Stimulated activated CD4-positive, alpha-beta T cell treated with anti-CD3 and anti-CD28 coated beads, Interleukin-4, amount 100 ng/mL, for 48 hours (primary cell): ENCODE measurements at regions not wholly inside any gene's neighbourhood (a gene's known extent, or its start where the extent isn't known, plus 50 kb on each side); places are given as distances from the start of the nearest gene placed in this dataset.
A peak's percentile ranks its signal among the peaks of the same experiment; 100 is the strongest.

Experiments
- DNase-seq, 2 donors: peaks; one replicate each; pipeline ENCODE4 v3.0.0-alpha.2; 2020; ENCODE audit warnings: low read depth in 2 of 2

GRCh38 chrX:109312757-109313156 lies 169.1 kb downstream of the GUCY2F start:
- DNase-seq, result no peak

- no peak for DNase-seq
Observed at GRCh38 chrX:109310031-109310430, 171.9 kb downstream of the GUCY2F start.

DNA sequence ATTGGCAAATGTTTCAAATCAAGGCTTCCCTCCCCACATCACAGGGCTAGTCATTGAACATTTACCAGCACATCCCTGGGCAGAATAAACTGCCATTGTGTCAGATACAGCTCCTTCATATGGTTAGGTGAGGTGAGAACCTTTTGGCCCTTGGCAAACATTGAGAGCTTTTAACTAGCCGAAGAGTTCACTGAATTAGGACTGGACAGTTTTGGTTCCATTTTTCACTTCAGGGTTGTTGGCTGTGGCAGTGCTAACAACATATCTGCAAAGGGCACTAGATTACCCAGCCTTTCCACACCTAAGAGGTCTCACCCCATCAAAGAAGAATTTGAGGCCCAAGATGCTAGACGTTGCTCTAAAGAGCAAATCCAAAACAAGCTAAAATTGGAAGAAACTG lies 180.7 kb downstream of the GUCY2F start:
- no peak for DNase-seq

DNA sequence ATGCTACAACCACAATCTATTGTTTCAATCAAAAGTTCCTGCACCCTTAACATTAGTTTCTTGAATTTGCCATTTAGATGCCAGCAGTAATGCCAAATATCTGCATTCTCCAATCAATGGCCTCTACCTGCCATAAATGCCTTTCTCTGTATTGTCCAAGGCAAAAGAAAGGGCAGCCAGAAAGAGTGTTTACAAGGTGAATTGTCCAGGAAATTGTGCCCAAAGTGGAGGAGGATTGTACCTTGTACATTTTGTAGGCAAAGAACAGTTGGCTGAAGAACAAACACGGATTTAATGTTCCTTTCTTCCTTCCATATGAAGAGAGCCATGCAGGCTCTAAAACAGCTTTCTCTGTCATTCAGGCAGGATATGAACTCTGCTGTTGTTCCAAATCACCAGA lies 181.5 kb downstream of the GUCY2F start:
- DNase-seq, result no peak

- no peak for DNase-seq
Observed at GRCh38 chrX:109299091-109299490, 182.8 kb downstream of the GUCY2F start.

GRCh38 chrX:109294097-109294814 lies 187.6 kb downstream of the GUCY2F start:
- DNase-seq, result no peak

DNA sequence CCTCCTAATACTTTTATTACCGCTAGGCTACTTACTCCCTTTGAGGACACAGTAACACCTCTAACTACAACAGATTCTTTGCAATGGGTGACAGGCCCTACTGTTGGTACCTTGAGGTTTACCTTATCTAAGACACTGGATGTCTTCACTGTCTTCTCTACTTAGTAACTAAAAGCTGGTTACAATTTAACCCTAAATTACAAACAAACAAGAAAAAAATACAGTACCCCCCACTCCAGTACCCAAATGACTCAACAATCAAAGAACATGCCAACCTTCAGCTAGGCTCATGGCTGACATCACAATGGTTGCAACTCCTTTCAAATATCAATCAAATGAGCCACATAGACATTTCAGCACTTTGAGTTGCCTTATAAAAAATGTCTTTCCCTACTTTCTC lies 198.0 kb downstream of the GUCY2F start:
- no peak for DNase-seq

DNA sequence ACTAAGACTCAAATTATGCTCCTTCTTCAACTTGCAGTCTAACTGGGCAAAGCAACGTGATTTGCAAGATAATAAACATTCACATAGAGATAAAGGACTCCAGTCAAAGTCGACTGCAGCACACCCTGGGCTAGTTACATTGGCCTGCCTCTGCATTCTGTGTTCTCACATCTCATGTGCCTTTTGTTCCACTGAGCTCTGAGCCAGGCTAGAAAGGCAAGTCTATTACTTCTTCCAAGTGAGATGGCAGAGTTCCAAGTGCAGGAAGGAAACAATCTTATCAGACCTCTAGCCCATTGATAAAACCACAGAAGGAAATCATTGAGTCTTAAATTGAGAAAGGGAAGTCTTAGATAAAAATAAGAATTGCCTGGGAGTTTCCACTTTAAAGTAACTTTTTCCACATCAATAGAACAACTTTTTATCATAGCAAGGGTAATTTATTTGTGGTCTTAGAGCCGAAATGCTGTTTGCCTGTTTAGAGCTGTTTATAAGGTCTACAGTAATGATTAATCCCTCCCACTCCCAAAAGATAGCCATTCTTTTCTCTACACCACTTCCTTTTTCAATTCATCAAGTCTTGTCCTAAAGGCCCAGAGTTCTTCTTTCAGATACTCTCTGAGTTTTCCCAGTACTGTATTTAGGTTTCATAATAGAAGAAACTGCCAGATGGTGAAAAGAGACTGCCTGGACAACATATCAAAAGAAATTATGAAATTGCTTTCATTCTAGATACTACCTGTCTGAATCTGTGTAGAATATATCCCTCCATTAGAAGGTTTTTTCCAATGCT lies 200.2 kb downstream of the GUCY2F start:
- DNase-seq, result no peak

DNA sequence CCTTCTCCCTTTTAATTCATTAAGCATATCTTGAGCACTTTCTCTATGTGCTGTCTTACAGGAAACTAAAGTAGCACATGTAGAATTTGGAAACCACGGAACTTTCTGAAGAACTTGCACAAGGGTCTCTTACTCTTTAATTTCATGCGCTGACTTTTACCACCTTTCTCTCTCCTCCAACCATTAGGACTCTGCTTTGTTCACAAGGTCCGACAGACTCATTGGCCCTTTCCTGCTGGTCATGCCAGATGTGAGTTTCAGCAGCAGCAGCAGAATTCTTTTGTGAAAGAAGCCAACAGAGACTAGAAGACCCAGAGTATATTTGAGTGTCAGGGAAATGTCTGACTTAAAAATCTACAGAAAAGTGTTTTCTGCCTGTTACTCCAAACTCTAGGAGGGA lies 207.1 kb downstream of the GUCY2F start:
- DNase-seq, result no peak

GRCh38 chrX:109270580-109271484 lies 211.1 kb downstream of the GUCY2F start:
- DNase-seq, result peak; percentile 23 to 28

- DNase-seq, result no peak
Observed at GRCh38 chrX:109268340-109268739, 213.5 kb downstream of the GUCY2F start.

- DNase-seq, result no peak
Observed at GRCh38 chrX:109266034-109266433, 215.9 kb downstream of the GUCY2F start.

GRCh38 chrX:109264878-109265277 lies 217.0 kb downstream of the GUCY2F start:
- DNase-seq, result no peak

DNA sequence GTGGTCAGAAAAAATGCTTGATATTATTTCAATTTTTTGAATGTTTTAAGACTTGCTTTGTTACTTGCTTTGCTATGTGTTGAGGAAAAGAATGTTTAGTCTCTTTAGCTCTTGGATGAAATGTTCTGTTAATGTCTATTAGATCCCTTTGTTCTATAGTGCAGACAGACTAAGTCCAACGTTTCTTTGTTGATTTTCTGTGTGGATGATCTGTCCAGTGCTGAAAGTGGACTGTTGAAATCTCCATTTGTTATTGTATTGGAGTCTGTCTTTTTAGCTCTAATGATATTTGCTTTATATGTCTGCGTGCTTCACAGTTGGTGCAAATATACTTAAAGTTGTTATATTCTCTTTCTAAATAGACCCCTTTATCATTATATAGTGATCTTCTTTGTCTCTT lies 220.6 kb downstream of the GUCY2F start:
- DNase-seq, result no peak

DNA sequence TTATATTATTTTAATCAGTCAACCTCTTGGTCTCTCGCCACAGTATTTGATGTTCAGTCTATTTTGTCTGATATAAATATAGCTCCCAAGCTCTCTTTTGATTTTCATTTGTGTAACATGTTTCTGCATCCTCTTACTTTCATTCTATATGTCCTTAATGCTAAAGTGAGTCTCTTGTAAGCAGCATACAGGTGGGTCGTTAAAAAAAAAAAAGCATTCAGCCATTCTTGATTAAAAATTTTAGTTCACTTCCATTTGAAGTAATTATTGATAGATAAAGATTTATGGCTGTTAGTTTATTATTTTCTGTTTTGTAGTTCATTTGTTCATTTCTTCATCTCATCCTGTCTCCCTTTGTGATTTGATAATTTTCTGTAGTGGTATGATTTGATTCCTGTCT lies 229.1 kb downstream of the GUCY2F start:
- no peak for DNase-seq

GRCh38 chrX:109218761-109219160 lies 263.1 kb downstream of the GUCY2F start:
- DNase-seq, result no peak

DNA sequence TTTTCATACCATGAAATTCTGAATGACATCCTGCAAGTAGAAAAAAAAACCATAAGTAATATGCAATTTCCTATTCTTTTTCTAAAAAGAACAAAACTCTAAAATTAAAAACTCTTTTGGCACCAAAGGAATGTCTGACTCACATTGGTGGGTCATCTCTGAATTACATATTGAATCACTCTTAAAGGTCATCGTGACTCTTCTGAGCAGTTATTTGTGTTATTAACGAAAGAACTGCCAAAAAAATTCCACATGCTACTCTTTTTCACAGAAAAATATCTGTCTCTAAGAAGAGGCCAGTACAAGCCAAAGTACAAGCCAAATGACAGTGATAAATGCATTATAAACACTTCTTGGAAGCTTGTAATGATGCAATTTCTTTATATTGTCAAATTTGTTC lies 282.2 kb downstream of the GUCY2F start:
- no peak for DNase-seq

DNA sequence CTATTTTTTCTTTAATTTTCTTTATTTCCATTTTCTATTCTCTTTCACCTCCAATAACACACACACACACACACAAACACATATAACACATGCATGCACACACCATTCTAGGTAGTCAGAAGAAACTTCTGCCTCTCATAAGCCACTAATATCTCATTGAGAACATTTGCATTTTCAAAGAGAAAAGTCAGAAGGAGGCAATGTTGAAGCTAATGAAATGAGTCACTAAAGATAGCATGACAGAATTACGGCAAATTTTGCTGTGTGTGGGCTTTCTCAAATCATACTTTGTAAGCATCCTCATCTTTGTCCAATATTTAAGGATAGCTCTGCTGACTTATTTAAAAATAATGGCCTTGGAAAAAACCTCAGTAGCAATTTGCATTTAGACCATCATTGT lies 291.3 kb downstream of the GUCY2F start:
- DNase-seq, result no peak

DNA sequence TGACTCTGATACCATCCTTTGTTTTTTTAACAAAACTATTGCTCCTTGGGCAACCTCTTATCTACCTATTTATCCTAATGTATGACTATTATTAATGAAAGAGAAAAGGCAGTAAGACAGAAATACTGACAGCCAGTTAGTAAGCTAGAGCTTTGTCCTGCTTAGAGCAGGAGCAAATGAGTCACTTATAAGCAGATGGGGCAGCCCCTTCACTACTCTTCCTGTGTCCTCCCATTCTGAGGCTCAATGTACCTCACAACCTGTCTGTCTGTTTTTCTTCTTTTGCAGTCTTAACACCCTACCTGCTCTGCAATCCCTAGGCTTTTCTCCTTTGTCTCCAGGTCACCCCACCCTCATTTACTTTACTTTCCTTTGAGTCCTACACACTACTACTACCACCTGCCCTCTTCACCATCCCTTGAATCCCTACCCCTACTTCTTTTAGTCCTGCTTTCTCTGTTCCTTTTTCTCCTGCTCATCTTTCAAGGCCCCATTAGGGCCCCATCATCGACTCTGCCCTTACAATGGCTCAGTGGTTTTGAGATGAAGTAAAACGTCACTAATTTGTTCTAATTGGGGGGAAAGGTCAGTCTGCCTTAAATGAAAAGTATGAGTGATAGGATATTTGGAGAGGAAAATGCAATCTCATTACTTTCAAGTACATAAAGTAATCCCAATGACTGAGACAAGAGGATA lies 294.3 kb downstream of the GUCY2F start:
- no peak for DNase-seq

DNA sequence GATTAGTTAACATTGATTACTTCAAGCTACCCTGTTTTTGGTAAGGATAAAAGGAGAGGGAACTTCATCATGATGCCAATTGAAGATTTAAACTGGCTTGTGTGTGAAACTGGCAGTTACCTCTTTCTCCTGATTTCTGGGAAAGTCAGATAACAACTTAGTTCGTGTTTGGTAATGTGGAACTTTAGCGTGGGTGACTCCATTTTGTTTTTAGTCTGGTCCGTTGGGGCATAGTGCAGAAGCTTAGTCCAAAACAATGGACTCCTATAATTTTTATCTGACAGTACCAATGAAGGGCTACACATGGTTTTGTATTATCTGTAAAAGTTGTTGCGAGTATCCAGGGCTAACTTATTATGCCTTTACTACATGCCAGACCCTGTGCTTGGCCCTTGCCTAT lies 294.9 kb downstream of the GUCY2F start:
- no peak for DNase-seq

GRCh38 chrX:109184506-109185139 lies 297.3 kb downstream of the GUCY2F start:
- no peak for DNase-seq
